HG02610 (cell line): ENCODE measurements at regions not wholly inside any gene's neighbourhood (a gene's known extent, or its start where the extent isn't known, plus 50 kb on each side); places are given as distances from the start of the nearest gene placed in this dataset.
"Not testable (repeated sequence)": the region's sequence is repeated elsewhere in the genome, so short reads cannot be mapped to it uniquely, and the experiment has no call there.

Experiments
- ATAC-seq: cut with Tn5 transposase; IDR thresholded peaks from one replicate; pipeline ENCODE4 v1.9.1; 2021; ENCODE audit warnings: mild to moderate bottlenecking, moderate library complexity; ENCODE audit not compliant: unreplicated experiment

DNA sequence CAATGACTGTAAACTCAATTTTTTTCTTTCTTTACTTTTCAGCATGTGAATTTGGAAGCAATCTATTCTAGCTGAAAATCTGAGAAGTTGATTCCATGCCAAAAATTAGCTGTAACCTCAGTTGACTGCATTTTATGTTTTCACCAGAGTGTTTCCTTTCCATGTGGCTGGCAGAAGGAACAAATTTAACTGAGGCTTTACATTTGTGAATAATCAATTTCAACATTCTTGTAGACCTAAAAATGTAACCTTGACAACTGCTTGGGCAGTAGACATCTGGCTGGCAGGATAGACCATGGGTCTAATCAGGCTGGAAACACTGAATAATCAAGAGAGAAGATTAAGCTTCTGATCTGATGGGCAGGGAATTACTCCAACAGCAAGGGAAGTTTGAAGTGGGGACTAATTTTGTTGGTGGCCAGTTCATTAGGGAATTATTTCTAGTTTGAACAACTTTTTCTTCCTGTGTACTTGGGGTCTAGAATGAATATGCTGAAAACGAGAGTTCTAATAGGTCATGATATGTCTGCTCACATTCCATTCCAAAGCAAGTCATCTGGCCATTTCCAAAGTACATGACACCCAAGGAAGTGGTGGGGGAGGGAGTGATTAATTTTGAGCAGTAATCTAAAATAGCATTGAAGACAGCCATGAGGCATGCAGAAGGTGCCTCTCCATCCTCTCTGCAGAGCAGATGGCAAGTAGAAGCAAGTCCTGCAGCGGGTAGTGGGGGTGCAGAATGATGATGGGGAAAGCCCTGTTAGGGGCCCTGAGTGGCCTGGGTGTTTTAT lies 68.2 kb downstream of the ATP23 start:
- no peak for ATAC-seq

DNA sequence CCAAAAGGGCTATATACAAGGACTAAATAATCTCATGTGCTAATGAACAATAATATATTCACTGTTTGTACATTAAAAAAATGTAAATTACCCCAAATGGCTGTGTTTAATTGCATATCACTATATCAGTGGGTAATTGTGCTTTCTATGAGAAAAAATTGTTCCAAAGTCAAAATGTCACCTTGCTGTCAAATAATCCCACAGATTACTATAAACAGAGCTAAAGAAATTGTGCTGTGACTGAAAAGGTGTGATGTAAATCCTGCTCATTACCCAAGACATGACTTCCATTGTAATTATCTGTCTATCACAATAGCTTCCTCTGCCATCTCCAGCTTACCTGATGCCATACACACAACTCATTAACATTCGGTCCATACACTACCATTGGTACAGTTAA lies 70.3 kb downstream of the ATP23 start:
- no peak for ATAC-seq

DNA sequence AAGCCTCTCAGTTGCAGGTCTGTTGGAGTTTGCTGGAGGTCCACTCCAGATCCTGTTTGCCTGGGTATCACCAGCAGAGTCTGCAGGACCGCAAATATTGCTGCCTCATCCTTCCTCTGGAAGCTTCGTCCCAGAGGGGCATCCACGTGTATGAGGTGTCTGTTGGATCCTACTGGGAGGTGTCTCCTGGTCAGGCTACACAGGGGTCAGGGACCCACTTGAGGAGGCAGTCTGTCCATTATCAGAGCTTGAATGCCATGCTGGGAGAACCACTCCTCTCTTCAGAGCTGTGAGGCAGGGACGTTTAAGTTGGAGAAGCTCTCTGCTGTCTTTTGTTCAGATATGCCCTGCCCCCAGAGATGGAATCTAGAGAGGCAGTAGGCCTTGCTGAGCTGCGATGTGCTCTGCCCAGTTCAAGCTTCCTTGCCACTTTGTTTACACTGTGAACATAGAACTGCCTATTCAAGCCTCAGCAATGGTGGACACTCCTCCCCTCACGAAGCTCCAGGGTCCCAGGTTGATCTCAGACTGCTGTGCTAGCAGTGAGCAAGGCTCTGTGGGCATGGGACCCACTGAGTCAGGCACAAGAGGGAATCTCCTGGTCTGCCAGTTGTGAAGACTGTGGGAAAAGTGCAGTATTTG lies 81.1 kb downstream of the ATP23 start:
- ATAC-seq, result not testable (repeated sequence)

DNA sequence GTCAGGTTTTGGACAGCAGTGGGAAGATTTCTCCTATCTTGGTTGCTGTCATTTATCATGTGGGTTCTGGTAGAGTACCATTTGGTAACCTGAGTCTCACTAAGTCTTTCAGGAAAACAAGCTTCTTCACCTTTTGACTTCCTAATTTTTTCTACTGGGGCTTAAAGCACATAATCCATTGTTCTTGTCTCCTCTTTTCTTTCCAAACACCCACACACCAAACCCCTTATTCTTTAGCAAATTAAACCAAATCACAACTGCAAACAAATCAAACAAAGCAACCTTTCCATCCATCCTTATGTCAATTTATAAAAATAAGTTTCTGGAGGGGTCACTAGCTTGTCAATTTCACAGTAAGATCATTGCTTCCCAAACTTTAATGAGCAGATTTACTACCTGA lies 84.1 kb downstream of the ATP23 start:
- no peak for ATAC-seq

DNA sequence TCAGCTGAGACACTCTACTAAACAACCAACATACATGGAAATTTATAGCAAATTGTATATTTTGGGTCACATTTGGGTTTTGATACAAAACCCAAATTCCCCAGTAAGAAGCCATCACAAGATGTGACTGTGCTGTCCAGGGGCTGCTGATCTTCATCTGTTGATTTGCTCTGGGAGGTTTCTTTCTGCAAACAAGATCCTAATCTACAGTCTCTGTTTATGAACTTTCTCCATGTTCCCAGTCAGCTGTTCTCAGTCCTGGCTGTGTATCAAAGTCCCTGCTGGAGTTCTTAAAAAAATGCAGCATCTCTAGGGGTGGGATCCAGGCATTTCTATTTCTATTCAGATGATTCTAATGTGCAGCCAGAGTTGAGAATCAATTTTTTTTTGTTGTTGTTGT lies 85.1 kb downstream of the ATP23 start:
- no peak for ATAC-seq

DNA sequence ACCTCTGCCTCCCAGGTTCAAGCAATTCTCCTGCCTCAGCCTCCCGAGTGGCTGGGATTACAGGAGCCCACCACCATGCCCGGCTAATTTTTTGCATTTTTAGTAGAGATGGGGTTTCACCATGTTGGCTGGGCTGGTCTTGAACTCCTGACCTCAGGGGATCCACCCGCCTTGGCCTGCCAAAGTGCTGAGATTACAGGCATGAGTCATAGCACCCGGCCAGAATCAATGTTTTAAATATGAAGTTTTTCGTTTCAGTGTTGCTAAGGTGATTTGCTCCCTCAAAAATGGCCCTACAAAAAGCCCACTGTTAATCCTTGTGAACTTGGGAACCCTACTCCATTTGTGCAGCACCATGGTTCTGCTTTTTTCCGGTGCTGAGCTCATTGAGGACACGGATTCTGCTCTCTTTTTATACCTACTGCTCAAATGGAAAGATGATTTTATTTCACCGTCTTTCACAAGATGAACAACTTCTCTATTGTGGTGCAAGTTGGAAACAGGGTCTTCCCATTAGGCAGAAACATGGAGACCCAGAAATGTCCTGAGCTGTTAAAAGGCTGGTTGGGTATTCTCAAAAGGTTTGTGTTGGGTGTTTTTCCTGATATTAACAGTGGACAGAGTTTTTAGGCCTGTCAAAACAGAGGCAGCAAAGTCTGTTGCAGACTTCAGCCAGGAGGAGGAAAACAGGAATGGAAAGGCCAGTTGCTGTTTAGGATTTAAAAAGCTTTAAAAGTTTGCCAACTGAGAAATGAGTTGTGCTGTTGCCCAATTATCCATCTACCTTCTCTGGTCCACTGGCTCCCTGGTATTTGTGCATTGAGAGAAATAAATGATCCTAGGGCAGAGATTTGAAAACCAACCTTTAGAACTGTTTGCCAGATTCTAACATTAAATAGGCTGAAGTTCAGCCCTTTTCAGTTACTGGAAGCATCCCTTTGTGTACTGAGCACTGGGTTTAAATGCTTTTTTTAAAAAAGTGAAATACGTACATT lies 85.8 kb downstream of the ATP23 start:
- ATAC-seq, result no peak

DNA sequence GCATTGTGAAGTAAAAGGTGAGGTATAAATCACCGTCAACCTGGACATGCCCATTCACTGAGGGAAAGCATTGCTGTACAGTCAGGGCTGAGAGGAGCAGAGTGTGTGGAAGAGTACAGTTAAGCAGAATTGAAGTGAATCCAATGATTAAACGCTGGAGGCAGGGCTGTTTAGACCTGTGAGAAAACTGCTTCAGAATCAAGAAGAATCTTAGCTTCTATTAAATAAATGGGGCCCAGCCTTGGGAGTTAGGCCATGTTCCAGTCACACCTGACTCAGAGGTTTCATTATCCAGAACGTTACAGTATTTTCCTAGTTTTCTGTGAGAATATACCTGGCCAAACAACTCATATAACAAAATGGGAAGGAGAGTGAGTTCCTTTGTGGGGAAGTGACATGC lies 86.9 kb downstream of the ATP23 start:
- no peak for ATAC-seq

DNA sequence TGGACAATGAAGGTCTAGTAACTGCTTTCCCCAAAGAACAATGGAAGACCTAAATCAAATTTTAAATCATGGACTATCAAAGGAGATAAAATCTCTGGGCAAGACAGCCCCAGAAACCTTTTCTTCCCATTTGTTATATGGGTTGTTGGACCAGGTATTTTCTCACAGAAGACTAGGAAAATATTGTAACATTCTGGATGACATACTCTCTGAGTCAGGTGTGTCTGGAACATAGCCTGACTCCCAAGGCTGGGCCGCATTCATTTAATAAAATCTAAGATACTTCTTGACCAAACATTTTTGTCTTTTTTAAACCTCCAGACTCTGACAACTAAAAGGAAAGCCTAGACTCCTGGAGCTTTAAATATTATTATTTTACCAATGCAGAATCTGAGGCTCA lies 87.9 kb downstream of the ATP23 start:
- no peak for ATAC-seq

DNA sequence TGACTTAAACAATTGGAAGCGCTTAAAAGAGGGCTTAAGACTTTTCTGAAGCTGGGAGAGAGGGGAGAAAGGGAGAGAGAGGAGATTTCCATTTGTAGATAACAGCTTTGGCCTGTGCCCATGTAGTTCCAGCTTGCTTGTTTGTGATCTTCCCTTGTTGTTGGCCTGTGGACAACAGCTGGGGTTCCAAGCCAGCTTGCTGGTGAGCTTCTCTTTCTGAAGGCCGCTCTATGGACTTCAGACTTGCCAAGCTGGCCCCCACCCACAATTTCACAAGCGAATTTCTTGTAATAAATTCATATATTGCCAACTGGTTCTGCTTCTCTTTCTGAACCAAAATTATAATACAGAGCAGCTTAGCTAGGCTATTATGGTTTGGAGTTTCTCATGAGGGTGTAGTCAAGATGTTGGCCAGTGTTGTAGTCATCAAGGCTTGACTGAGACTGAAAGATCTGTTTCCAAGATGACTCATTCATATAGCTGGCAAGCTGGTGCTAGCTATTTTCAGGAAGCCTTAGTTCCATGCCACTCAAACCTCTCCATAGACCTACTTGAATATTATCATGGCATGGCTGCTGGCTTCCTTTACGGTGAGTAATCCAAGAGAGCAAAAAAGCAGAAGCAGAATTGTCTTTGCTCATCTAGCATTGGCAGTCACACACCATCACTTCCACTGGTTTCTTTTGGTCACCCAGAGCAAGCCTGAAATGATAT lies 89.4 kb downstream of the ATP23 start:
- ATAC-seq, result no peak

DNA sequence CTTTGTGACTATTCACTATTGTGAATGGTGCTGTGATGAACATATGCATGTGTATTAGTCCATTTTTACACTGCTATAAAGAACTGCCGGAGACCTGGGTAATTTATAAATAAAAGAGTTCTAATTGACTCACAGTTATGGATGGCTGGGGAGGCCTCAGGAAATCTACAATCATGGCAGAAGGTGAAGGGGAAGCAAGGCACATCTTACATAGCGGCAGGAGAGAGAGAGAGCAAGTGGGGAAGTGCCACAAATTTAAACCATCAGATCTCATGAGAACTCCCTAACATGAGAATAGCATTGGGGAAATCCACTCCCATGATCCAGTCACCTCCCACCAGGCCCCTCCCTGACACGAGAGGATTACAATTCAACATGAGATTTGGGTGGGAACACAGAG lies 90.8 kb downstream of the ATP23 start:
- ATAC-seq, result no peak

DNA sequence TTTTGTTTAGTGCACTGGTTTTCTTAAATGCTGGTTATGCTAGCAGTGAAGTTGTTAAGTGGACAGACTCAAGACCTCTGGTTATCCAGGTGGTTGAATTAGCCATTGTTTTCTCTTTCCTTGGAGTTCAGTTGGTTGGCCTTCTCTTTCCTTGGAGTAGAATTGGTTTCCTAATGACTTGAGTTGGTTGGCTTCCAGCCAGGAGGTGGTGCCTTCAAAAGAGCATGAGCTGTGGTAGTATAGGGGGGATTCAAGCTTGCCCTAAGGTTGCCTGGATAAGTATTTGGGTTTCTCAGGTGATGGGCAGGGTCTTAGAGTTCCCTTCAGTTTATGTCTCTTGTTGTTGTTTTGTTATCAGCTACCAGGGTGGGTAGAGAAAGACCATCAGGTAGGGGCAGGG lies 92.5 kb downstream of the ATP23 start:
- ATAC-seq, result no peak

DNA sequence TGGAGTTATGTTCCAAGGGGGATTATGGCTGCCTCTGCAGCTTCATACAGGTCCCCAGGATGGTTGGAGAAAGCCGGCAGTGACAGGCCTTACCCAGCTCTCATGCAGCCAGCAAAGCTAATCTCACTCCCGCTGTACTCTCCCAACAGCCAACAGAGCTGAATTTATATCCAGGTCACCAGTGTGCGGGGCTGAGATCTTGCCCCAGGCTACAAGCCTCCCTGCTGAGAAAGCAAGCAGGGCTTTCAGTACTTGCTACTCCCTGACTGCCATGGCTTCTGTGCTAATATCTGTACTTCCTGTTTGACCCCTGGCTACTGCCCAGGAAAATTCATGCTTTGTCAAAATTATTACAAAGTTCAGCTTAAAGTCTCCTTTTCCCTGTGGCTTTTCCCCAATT lies 92.9 kb downstream of the ATP23 start:
- ATAC-seq, result no peak

DNA sequence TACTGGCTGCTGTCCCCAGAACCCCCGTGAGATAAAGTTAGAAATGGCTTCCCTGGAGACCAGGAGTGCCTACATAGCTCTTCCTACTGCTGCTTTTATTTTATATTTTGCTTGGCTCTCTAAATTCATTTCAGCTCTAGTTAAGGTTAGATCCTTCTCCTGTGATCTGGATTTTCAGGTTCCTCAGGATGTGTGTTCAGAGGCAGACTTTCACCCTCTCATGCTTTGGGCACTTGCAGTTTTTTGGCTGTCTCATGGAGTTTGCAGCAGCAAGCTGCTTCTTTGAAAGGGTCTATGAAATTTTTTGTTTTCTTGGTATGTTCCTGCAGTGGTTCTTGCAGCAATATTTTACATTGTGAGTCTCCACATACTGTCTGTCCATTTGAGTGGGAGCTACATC lies 93.3 kb downstream of the ATP23 start:
- no peak for ATAC-seq

DNA sequence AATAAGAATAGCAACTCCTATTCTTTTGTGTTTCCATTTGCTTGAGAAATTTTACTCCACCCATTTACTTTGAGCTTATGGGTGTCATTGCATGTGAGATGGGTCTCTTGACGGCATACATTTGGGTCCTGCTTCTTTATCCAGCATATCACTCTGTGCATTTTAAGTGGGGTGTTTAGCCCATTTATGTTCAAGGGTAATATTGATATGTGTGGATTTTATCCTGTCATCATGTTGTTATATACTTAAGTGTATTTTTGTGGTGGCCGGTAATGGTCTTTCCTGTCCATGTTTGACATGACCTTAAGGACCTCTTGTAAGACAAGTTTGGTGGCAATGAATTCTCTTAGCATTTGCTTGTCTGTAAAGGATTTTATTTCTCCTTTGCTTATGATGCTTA lies 100.1 kb downstream of the ATP23 start:
- ATAC-seq, result no peak

DNA sequence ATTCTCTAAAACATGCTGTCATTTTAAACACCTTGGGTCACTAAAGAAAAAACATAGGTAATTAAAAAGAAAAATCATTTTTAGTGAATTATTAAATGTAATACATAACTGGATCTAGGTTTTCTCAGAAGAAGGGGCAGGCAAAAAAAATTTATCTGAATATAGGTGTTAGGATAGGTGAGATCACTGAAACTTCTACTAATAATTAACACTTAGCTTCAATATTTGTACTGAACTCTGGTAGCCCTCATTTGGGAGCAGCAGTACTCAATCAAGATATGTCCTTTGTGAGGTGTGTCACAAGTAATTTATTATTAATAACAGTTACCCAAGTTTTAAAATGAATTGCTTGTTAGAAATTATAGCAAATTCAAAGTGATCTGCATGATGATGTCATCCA lies 103.6 kb downstream of the ATP23 start:
- ATAC-seq, result no peak

DNA sequence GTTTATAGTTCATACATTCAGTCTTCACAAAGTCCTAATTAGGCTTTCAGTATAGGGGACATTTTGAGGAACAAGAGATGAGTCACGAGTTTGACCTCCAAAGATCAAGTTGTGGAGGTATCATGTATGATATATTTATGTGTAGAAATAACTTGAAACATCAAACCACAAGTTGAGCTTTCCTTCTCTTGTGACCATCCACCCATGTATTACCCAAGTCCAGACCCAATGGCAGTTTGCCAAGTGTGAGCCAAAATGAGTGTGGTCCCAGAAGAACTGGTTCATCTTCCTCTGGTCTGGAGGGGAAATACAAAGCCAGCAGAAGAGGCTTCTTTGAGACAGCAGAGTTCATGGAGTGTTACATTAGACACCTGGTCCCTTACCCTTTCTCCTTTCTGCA lies 104.9 kb downstream of the ATP23 start:
- no peak for ATAC-seq

DNA sequence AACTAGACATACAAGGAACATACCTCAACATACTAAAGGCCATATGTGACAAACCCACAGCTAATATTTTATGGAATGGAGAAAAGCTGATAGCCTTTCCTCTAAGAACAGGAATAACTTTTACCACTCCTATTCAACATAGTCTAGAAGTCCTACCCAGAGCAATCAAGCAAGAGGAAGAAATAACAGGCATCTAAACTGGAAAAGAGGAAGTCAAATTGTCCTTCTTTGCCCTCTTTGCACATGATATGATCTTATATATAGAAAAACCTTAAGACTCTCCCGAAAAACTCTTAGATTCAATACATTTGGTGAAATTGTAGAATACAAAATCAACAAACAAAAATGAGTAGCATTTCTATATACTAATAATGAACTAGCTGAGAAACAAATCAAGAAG lies 110.0 kb downstream of the ATP23 start:
- no peak for ATAC-seq

DNA sequence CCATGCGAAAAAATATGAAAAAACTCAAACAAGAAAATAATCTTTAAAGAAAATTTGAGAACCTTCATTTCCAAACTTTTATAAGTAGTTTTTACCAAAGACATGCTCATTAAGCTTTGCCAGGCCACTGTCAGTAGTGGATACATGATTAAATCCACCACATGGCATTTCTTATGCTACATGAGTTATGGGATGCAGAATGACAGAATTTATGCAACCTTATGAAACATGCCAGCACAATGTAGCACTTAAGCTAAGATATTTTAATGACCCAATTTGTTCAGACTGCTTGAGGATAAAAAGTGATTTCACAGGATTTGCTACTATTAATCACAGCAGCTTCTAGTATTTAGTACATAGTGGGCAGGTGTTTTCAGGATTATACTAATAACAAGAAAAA lies 123.3 kb downstream of the ATP23 start:
- no peak for ATAC-seq

DNA sequence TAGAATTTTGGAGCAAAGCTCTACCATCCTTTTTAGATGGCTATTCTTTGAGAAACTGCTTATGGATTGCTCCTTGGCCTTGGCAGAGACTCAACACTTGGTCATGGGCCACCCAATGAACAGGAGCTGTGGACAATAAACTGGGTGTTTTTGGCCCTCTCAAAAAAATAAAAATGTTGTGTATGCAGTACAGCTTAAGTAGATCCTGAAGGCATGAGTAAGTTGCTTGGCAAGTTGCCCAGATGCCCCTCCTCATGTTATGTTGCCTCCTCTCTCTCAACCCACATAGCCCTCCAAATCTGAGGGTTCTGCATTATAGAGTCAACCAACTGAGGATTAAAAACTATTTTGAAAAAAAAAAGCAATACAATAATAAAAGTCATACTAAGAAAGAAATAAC lies 124.9 kb downstream of the ATP23 start:
- no peak for ATAC-seq

DNA sequence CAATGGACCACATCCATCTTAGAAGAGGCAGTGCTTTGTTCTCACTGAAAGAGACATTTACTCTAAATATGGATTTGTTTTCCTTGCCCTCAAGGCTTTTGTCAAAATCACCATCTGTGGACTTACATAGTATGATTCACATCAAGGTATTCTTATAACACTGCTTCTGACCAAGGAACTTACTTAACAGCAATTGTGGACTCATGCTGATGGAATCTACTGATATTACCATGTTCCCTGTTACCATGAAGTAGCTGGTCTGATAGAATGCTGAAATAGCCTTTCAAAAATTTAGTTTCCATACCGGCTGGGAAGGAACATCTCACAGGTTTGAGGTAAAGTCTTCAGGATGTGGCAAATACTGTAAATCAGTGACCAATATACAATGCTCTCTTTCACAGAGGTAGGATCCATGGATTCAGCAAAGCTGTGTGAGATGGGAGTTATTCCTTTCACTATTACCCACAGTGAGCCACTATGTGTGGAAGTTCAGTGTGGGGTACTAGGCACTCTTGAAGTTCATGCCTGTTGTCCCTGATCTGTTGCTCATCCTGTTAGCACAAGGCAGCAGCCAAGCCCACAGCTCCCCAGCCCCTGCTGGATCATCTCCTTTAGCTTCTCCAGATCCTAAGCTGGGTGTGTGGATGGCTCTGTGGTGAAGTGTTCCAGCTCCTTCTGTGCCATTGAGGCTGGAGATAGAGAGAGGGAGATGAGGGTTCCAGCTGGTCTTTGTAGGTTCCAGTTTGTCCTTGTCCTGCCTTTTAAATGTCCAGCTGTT lies 126.4 kb downstream of the ATP23 start:
- no peak for ATAC-seq
